H1 (cell line): ENCODE measurements at regions not wholly inside any gene's neighbourhood (a gene's known extent, or its start where the extent isn't known, plus 50 kb on each side); places are given as distances from the start of the nearest gene placed in this dataset.

Experiments used
- CTCF ChIA-PET: fragments of 300-600 bp; sonication (Branson Sonifier 250); formaldehyde crosslinking; loops from one replicate; lab custom pipeline; 2021; ENCODE audit not compliant: partially characterized antibody; lab: Charles Lee
- POLR2A ChIA-PET: fragments of 300-600 bp; sonication (Branson Sonifier 250); formaldehyde crosslinking; loops from one replicate; lab custom pipeline; 2021; ENCODE audit warnings: inconsistent platforms; ENCODE audit not compliant: partially characterized antibody; lab: Charles Lee
- DNase-seq, 2 experiments: peaks; one replicate each; pipeline versions ENCODE4 v3.0.0 to v3.0.0-alpha.2; 2010 to 2022; ENCODE audit warnings: low spot score in 2 of 2, low read depth in 1 of 2, mixed read lengths in 1 of 2
- FAIRE-seq: peaks from 2 replicates; lab custom pipeline; 2011; peaks lifted over from hg19 to GRCh38; lab: Jason Lieb, UNC
- H2AFZ ChIP-seq: 2 replicates; pipeline ENCODE4 v1.8.1; 2012; ENCODE audit warnings: low read length, inconsistent platforms
- H2AK5ac ChIP-seq: 2 replicates; pipeline ENCODE4 v1.6.1; 2013; ENCODE audit warnings: low read depth, low read length
- H2BK120ac ChIP-seq: replicated peaks from 2 replicates; pipeline ENCODE3; 2013; ENCODE audit warnings: low read depth, low read length, inconsistent platforms
- H2BK12ac ChIP-seq: 2 replicates; pipeline ENCODE4 v1.6.1; 2013; ENCODE audit warnings: low read depth, low read length
- H2BK15ac ChIP-seq: 2 replicates; pipeline ENCODE4 v1.6.1; 2013; ENCODE audit warnings: low read length
- H2BK20ac ChIP-seq: 2 replicates; pipeline ENCODE4 v1.6.1; 2013; ENCODE audit warnings: low read length
- H2BK5ac ChIP-seq: 2 replicates; pipeline ENCODE4 v1.6.1; 2013; ENCODE audit warnings: low read depth, low read length
- H3K14ac ChIP-seq: 2 replicates; pipeline ENCODE4 v1.6.1; 2013; ENCODE audit warnings: inconsistent platforms; ENCODE audit not compliant: insufficient read length
- H3K18ac ChIP-seq: 2 replicates; pipeline ENCODE4 v1.6.1; 2013; ENCODE audit warnings: low read length; ENCODE audit errors: extremely low read depth
- H3K23ac ChIP-seq: 2 replicates; pipeline ENCODE4 v1.6.1; 2013; ENCODE audit warnings: inconsistent platforms; ENCODE audit not compliant: insufficient read length
- H3K23me2 ChIP-seq: 2 replicates; pipeline ENCODE4 v1.6.1; 2013; ENCODE audit warnings: low read depth, low read length
- H3K27ac ChIP-seq: 2 replicates; pipeline ENCODE4 v1.6.1; 2011; ENCODE audit warnings: low read depth, low read length, inconsistent platforms
- H3K27me3 ChIP-seq, 4 experiments: replicated peaks in 1 of 4; 1 replicate in 1 of 4; 2 replicates in 3 of 4; pipeline versions ENCODE4 v1.6.1 to v1.8.1; 2011 to 2013; ENCODE audit warnings: low read length in 3 of 4, mild to moderate bottlenecking in 3 of 4, inconsistent platforms in 2 of 4, mixed read lengths in 2 of 4, moderate library complexity in 1 of 4; ENCODE audit not compliant: control insufficient read depth in 3 of 4, insufficient read depth in 3 of 4; ENCODE audit errors: extremely low read depth in 1 of 4
- H3K36me3 ChIP-seq, 4 experiments: 2 replicates each; pipeline versions ENCODE4 v1.6.1 to v1.8.1; 2011 to 2013; ENCODE audit warnings: mild to moderate bottlenecking in 4 of 4, low read length in 3 of 4, moderate library complexity in 2 of 4, control low read depth in 1 of 4, inconsistent platforms in 1 of 4; ENCODE audit not compliant: insufficient read depth in 4 of 4, control insufficient read depth in 2 of 4
- H3K4ac ChIP-seq: replicated peaks from 2 replicates; pipeline ENCODE3; 2013; ENCODE audit warnings: low read length, low read depth, mixed read lengths, inconsistent platforms; ENCODE audit not compliant: insufficient read length
- H3K4me1 ChIP-seq, 4 experiments: replicated peaks in 1 of 4; 1 replicate in 1 of 4; 2 replicates in 3 of 4; pipeline versions ENCODE4 v1.6.1 to v1.8.1; 2011 to 2013; ENCODE audit warnings: low read length in 3 of 4, inconsistent platforms in 2 of 4, mixed read lengths in 1 of 4; ENCODE audit not compliant: insufficient read depth in 4 of 4, control insufficient read depth in 3 of 4
- H3K4me2 ChIP-seq, 2 experiments: 2 replicates each; pipeline versions ENCODE4 v1.6.1 to v1.8.1; 2011 to 2013; ENCODE audit warnings: low read depth in 2 of 2, low read length in 2 of 2, control low read depth in 1 of 2, inconsistent platforms in 1 of 2, mild to moderate bottlenecking in 1 of 2; ENCODE audit not compliant: insufficient read depth in 1 of 2
- H3K4me3 ChIP-seq, 4 experiments: fragments of 200-600, 300-600 bp in 1 of 4; sonication (generic), shearing (Covaris generic), sonication (Bioruptor Twin) in 1 of 4; 2 replicates each; pipeline versions ENCODE4 v1.5.1 to v1.8.1; 2011 to 2016; ENCODE audit warnings: low read length in 4 of 4, low read depth in 3 of 4, control low read depth in 2 of 4, inconsistent platforms in 2 of 4, mild to moderate bottlenecking in 2 of 4, mixed read lengths in 1 of 4, moderate library complexity in 1 of 4; ENCODE audit not compliant: insufficient read depth in 2 of 4; ENCODE audit errors: extremely low read depth in 1 of 4
- H3K56ac ChIP-seq: replicated peaks from 2 replicates; pipeline ENCODE3; 2013; ENCODE audit warnings: low read depth, mild to moderate bottlenecking, mixed read lengths, low read length, inconsistent platforms; ENCODE audit not compliant: insufficient read length
- H3K79me1 ChIP-seq: 2 replicates; pipeline ENCODE4 v1.6.1; 2013; ENCODE audit warnings: low read depth, low read length, control low read depth
- H3K79me2 ChIP-seq, 2 experiments: 2 replicates each; pipeline versions ENCODE4 v1.6.1 to v1.8.1; 2012 to 2013; ENCODE audit warnings: low read length in 2 of 2, mild to moderate bottlenecking in 2 of 2, inconsistent platforms in 1 of 2; ENCODE audit not compliant: insufficient read depth in 2 of 2, control insufficient read depth in 1 of 2
- H3K9ac ChIP-seq, 4 experiments: replicated peaks in 1 of 4; 1 replicate in 1 of 4; 2 replicates in 3 of 4; pipeline versions ENCODE4 v1.6.1 to v1.8.1; 2011 to 2013; ENCODE audit warnings: low read depth in 3 of 4, low read length in 3 of 4, control low read depth in 2 of 4, mild to moderate bottlenecking in 2 of 4, moderate library complexity in 2 of 4, inconsistent platforms in 1 of 4; ENCODE audit errors: extremely low read depth in 1 of 4
- H3K9me3 ChIP-seq, 2 experiments: 2 replicates each; pipeline versions ENCODE4 v1.6.1 to v1.8.1; 2012 to 2013; ENCODE audit warnings: mild to moderate bottlenecking in 2 of 2, moderate library complexity in 2 of 2, control low read depth in 1 of 2, inconsistent platforms in 1 of 2, low read depth in 1 of 2, low read length in 1 of 2, mixed read lengths in 1 of 2; ENCODE audit not compliant: insufficient read depth in 2 of 2
- H4K20me1 ChIP-seq, 2 experiments: replicated peaks in 1 of 2; 2 replicates each; pipeline versions ENCODE3 to v1.8.1; 2011 to 2013; ENCODE audit warnings: inconsistent platforms in 2 of 2, low read length in 2 of 2, mild to moderate bottlenecking in 1 of 2; ENCODE audit not compliant: insufficient read depth in 2 of 2, control insufficient read depth in 1 of 2
- H4K5ac ChIP-seq: 2 replicates; pipeline ENCODE4 v1.6.1; 2013; ENCODE audit warnings: low read length, low read depth, mixed read lengths, inconsistent platforms; ENCODE audit not compliant: insufficient read length
- H4K8ac ChIP-seq: 2 replicates; pipeline ENCODE4 v1.8.0; 2013; ENCODE audit warnings: mild to moderate bottlenecking, moderate library complexity, low read length, inconsistent platforms; ENCODE audit not compliant: insufficient read depth; ENCODE audit errors: extremely low read depth
- H4K91ac ChIP-seq: replicated peaks from 2 replicates; pipeline ENCODE3; 2013; ENCODE audit warnings: low read length, mixed read lengths, inconsistent platforms; ENCODE audit not compliant: insufficient read length
- E2F6 ChIP-seq: IDR thresholded peaks from 2 replicates; pipeline ENCODE4 v1.6.1; 2012; ENCODE audit warnings: inconsistent platforms
- RNF2 ChIP-seq: fragments of 200-900, 300-1000 bp; sonication (generic); IDR thresholded peaks from 2 replicates; pipeline ENCODE4 v1.7.1; 2016; ENCODE audit warnings: borderline replicate concordance, low read depth, mild to moderate bottlenecking, antibody characterized with exemption, low read length; ENCODE audit not compliant: poor library complexity, severe bottlenecking; ENCODE audit errors: missing control alignments
- SP2 ChIP-seq: IDR thresholded peaks from 2 replicates; pipeline ENCODE4 v1.6.1; 2012; ENCODE audit warnings: mild to moderate bottlenecking, low read length, inconsistent platforms
- SRF ChIP-seq: IDR thresholded peaks from 2 replicates; pipeline ENCODE4 v1.6.1; 2011; ENCODE audit warnings: mild to moderate bottlenecking, low read depth, low read length, moderate library complexity
- WGBS, 2 experiments: shearing (Covaris generic) in 1 of 2; methylation state at CpG; one replicate each; pipeline versions ENCODE4 v1.1.6 to v1.1.7; 2013 to 2015; ENCODE audit warnings: low lambda C conversion rate in 2 of 2, mixed read lengths in 2 of 2, inconsistent platforms in 1 of 2, low coverage in 1 of 2, missing lambda C conversion rate in 1 of 2; ENCODE audit not compliant: insufficient replicate concordance in 2 of 2, insufficient coverage in 1 of 2, insufficient read length in 1 of 2; ENCODE audit errors: extremely low coverage in 1 of 2, missing lambda C conversion rate in 1 of 2; 5-methylcytosine and 5-hydroxymethylcytosine counted together

- H3K14ac ChIP-seq, result no peak overlapping the region
- H3K36me3 ChIP-seq, result no peaks in the 10 kb centered on the region
- no peaks in the 10 kb centered on the region for H3K23me2 ChIP-seq
- H2BK120ac ChIP-seq, result no peak overlapping the region
- H2BK20ac ChIP-seq, result no peak overlapping the region
- H3K23ac ChIP-seq, result no peak overlapping the region
- H2BK12ac ChIP-seq, result no peak overlapping the region
- H2BK15ac ChIP-seq, result no peak overlapping the region
- H2AK5ac ChIP-seq, result no peak overlapping the region
- CTCF ChIA-PET, result interaction anchor here (0.6 to 1.6 kb wide), 4 partner anchors 33 to 211 kb away, joined by 3 read pairs; no protein-coding TSS in a partner anchor
- H3K79me1 ChIP-seq, result no peaks in the 10 kb centered on the region
- H3K4me3 ChIP-seq, result no peak overlapping the region
- H3K27me3 ChIP-seq, result no peaks in the 10 kb centered on the region
- H3K9ac ChIP-seq, result no peak overlapping the region
- H3K4me2 ChIP-seq, result no peak overlapping the region
- H2AFZ ChIP-seq, result peak overlapping the region; percentile 40; the same call in 1 of the 2 replicates
- peaks cover 0 to 2% (median under 1%) of the 10 kb centered on the region in 4 experiments; a peak in 1 of 7 replicates for H3K4me1 ChIP-seq
- no peak overlapping the region for H3K27ac ChIP-seq
- no peak for DNase-seq
- H4K8ac ChIP-seq, result no peak overlapping the region
- TF ChIP-seq SP2, result no peak
- TF ChIP-seq E2F6, result no peak
- no peak for TF ChIP-seq SRF
- TF ChIP-seq RNF2, result no peak
- TF ChIP-seq, all 59 proteins: peak for 0
- no peak for FAIRE-seq
- H3K9me3 ChIP-seq, result peaks cover 0 to 3% of the 10 kb centered on the region in 2 experiments; a peak in 1 of 4 replicates
- H3K4ac ChIP-seq, result no peak overlapping the region
- no peak overlapping the region for H3K56ac ChIP-seq
- no peak overlapping the region for H3K18ac ChIP-seq
- no peak overlapping the region for H4K5ac ChIP-seq
- no peak overlapping the region for H2BK5ac ChIP-seq
- 86% methylated on average over 4 of the region's 4 CpGs; no CpG with 5 or more reads in 1 of the 2 experiments for WGBS, 2 experiments
- POLR2A ChIA-PET, result no interaction called here
- H4K91ac ChIP-seq, result no peak overlapping the region
- H3K79me2 ChIP-seq, result no peaks in the 10 kb centered on the region
- no peaks in the 10 kb centered on the region for H4K20me1 ChIP-seq
Observed at GRCh38 chr18:73948084-73948483, 199.6 kb downstream of the FBXO15 start.
